ENCODE measurements at regions not wholly inside any gene's neighbourhood (a gene's known extent, or its start where the extent isn't known, plus 50 kb on each side); places are given as distances from the start of the nearest gene placed in this dataset.

DNA sequence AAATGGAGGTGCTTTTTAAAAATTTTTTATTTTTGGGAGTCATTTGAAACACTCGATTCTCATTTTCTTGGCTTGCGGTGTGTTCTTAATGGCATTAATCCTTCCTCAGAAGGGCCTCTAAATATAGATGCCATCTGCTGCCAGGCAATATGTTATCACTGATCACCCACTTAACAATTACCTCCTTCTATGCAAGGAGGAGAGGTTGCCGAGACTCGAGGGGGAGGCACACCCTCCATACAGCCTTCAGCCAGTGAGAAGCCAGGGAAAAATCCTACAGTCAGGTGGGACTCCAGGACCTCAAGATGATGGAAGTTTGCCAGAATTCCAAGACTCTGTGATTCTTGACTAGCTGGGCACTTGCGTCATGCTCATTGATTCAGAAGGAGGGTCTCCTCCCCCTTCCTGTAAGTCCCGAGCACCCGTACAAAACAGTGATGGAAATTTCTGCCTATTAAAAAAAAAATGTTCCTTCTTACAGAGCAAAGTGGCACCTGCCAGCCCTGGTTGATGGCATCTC, 574.5 kb downstream of the TYW1 start:
- DNase-seq, result no peak

DNA sequence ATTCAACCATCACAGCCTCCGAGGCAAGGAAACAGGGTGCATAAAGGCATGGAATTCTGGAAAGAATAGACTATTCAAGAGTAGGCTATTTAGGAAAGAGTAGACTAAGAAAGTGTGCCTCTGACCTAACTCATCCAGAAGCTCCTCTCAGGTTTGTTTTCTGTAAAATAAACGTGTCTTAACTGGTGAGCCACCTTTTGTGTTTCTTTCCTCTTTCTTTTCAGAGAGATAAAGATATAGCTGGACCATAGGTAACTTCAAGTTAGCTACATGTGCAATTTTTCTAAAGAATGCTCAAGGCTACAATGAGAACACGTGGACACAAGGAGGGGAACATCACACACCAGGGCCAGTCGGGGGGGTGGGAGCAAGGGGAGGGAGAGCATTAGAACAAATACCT, 577.0 kb downstream of the TYW1 start:
- DNase-seq, result no peak

DNA sequence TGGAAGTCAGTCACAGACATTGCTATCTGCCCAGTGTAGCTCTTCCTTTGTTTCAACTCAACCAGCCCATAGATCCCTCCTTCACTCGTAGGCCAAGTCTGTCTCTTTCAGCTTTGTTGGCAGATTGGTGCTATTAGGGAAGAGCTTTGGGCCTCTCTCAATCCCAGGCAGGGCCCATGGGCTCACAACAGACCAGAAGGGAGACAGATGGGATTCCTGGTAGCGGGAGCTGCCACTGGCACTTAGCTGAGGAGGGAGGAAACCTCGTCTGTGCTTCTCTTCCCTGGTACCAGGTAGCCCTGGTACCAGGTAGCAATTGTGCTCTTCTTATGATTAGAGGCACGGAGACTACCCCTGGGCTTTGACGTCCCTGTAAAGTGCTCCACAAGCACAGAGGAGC, 592.0 kb downstream of the TYW1 start:
- DNase-seq, result no peak

DNA sequence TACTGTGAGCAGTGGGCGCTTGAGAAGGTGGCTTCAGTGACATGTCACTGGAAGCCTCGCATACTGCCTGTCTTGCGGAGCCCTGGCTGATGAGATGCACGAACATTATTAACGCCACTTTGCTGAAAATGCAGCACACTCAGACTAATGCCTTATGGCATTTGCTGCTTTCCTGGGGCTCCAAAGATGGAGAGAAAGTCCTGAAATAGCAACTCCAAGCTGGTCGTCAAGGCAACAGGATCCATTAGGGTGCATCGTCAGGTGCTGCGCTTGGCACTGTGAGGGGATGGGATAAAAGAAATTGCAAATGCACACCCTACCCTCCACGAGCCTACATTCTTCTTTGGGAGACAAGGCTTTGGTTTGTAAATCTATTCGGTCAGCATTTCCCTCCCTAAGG, 592.5 kb downstream of the TYW1 start:
- DNase-seq, result no peak

DNA sequence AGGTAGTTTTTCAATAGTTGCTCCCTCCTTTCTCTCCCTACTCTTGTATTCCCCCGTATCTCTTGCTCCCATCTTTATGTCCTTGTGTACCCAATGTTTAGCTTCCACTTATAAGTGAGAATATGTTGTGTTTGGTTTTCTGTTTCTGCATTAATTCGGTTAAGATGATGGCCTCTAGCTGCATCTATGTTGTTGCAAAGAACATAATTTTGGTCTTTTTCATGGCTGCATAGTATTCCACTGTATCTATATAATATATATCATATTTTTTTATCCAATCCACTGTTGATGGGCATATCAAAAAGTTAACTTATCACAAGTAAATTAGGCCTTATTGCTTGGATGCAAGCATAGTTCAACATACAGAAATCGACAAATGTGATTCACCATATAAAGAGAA, 594.0 kb downstream of the TYW1 start:
- DNase-seq, result no peak

DNA sequence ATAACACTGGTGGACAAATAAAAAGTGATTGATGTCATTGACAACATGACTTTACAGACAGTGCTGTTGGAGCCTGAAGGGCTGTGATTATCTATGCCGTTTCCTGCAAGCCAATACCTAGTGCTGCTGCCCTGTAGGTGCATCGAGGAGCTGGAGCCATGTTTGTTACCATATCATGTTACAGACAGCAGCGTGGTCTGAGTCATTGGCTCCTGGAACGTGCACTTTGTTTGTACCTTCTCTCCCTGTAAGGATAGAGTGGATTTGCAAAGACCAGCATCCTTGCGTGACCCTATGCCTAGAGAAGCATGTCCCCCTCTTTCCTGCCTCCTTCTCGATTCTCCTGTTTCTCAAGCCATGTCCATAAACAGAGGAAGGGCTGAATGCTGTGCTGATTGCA, 597.2 kb downstream of the TYW1 start:
- peak; percentile 92 for DNase-seq

DNA sequence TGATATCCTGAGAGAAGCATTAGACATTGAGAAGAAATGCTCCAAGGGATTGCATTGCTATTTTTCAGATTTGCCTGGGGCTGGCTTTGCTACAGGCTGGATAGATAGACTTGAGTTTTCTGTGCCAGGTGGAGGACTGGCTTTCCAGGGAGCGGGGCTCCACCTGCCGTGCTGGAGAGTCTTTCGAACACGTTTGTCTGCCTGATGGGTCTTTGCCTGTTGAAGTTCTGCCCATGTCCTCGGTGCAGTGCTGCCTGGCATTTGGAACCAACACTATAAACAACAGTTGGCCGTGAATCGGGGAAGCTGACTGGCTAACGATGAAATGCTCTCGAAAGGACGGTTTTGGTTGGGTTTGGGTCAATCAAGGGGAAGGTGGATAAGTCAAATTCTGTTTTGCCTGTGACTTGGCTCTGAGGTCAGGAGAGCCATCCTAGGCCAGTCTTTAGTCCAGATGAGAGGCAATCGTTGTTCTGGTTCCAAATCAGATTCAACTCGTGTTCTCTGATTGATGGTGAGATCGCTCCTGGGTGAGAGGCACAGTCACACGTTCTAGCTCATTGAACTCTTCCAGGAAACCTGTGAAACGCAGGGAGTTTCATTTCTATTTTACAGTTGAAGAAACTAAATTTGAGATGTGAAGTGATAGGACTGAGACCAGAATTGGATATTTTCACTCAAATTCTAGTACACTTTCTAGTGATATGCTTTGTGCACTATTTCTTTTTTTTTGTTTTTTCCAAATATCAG, 599.0 kb downstream of the TYW1 start:
- DNase-seq, result no peak

DNA sequence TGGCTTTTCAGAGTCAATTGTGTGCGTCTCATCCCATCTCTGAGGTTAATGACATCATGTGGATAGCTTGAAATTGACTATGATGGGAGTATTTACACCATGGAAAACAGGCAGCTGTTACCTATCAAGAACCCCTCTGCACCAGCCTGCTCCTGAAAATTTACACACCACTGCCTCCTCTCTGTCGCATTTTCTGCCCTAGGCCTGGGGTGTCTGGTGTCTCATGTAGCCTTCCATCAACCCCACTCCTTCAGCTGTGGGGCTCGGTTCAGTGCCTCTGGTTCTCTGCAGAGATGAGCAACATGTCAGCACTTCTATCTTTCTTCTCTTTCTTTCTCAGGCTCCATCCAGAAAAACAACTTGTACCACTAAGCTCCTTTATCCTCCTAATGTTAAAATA, 600.5 kb downstream of the TYW1 start:
- DNase-seq, result no peak

DNA sequence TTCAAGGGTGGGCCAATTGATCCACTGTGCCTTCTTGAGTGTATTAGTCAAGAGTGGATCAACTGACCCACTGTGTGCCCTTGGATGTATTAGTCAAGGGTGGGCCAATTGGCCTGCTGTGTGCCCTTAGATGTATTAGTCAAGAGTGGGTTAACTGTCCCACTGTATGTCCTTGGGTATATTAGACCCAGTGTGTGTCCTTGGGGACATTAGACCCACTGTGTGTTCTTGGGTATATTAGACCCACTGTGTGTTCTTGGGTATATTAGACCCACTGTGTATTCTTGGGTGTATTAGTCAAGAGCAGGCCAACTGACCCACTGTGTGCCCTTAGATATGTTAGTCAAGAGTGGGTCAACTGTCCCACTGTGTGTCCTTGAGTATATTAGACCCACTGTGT, 601.8 kb downstream of the TYW1 start:
- DNase-seq, result no peak

DNA sequence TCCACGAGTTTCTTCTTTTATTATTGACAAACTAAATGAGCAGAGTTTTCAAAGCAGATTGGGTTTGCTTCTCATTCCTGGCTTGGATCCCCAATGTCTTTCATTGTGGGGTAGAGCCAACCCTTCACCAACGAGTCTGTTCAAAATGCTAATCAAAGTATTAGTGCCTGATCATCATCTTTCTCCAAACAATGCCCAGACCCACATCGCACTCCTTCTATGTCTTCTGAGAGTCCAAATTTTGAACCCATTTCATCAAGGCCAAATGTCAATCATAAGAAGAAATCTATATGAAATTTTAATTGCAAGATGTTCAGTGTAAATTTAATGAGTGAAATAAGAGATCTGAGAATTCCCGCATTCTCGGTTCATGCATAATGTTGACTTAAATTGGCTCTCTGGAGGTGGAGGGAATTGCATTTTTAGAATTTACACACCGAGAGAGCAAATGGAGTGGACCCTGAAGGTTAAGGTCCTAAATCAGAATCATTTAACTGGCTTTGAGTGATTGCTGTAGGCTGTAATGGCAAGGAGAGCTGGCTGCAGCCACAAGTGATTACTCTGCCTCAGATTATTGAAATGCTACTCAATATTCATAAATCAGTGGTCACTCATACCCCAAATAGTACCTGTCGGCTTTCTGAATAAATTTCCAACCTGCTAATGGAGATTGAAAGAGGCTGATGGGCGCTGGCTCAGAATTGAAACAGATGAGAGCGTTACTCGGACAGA, 602.9 kb downstream of the TYW1 start:
- DNase-seq, result no peak

DNA sequence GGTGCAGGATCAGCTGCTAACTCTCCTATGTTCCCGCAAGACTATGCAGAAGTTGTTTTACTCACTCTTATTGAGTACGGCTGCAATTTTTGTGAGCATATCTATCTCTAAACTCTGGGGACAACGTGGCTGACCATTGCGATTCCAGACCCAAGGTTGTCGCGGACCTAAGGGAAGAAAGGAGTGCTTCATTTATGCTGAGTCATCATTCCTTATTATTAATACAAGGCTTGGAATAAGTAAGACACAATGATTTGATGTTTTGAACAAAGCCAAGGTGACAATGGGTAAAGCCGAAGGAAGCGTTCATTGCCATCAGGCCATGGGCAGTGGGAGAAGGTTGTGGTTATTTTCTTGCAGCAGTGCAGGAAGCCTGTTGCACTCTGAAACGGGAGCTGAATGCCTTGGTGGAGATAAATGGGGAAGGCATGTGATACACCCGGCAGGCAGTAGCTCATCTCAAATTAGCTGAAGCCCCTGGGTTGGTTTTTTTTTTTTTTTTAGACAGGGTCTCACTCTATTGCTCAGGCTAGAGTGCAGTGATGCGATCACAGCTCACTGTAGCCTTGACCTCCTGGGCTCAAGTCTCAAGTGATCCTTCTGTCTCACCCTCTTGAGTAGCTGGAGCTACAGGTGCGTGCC, 605.7 kb downstream of the TYW1 start:
- DNase-seq, result no peak

DNA sequence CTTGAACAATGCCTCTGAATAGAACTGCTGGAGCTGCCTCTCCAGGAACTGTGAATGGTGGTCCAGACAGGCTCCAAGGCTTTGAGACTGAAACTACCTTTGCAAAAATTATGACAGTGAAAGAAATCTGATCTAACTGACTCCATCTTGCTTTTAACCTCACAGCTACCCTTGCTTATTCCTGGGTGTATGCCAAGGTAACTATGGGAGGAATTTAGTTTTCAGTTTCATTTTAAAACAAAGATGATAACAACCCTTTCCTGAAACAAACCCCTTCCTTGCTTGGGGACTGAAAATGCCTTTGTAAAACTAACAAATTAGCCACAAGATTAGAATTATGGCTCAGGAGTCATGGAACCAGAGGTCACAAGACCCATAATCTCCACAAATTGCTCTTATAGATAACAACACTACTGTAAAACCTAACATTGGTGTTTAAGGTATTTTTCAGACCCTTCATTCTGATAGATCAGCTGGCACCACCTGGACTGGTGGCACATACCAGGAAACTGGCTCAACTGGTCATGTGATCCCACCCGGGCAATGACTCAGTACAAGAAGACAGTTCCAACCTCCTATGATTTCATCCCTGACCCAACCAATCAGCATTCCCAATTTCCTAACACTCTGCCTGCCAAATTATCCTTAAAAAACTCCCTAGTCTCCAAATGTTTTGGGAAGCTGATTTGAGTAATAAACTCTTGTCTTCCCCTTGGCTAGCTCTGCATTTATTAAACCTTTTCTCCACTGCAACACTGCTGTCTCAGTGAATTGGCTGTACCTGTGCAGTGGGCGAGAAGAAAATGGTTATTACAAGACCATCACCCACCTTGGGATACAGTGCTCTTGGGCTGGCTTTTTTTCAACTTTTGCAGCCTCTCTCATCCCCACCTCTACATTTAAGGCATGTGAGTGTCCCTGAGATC, 608.1 kb downstream of the TYW1 start:
- DNase-seq, result no peak

DNA sequence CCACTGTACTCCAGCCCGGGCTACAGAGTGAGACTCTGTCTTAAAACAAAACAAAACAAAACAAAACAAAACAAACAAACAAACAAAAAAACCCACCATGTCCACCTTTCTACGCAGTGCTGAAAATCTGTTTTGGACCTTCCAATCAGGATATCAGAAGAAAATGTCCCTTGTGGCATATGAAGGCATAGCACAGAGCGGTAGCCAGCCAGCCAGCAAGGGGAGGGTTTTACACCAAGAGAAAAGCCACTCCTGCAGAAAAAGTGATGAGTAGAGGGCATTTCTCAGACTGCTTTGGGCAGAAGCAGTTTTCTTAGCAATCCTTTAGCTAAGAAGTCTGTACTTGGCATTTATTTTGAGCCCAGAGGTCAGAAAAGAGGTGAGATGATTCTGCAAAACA, 612.2 kb downstream of the TYW1 start:
- no peak for DNase-seq

DNA sequence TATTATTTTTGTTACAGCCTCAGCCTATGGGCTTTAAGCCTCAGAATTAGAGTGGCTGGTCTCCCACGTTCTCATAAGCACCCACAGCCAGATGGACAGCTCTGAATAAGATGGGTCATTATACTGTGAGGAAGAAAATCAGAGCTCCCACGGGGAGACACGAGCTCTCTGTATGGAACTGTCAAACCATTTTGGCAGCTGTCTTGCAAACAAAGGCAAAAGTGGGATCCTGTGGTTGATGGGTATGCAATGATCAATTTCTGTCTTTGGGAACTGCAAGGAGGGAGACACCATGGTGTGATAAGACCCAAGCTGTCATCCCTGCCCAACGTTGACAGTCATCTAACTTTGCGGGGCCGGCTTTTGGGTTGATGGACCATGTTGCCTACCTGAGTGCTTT, 614.3 kb downstream of the TYW1 start:
- no peak for DNase-seq

DNA sequence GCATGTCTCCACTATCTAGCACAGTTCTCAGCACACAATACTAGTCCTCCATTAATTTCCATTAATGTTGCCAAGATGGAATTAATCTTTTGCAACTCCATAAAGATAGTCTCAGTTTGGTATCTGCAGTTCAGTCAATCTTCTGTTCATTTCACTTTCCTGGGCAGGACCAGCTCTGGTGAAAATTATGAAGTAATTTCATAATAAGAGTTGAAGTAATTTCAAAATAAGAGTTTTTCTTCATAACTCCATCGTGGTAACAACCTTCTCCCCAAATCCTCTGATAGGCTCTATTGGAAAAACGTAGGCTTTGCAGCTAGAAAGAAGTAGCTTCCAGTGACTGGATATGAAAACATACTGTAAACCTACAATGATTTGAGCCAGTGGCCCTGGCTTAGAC, 618.2 kb downstream of the TYW1 start:
- no peak for DNase-seq

DNA sequence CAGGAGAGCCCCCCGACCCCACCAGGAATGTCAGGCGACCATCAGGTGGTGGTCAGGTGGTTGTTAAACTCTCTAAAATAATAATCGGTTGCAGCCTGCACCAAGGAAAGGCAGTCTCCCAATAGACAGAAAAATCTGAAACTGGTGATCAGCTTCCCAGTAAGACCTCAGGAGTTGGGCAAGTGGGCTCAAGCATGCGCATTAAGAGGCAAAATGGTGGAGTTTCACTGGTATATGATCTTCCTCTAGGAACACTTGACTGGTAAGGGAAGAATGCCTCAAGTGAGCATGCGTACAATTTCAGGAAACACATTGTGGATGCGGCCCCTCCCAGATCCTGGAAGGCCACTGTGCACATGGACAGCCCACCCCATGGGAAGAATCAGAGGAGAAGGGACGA, 619.9 kb downstream of the TYW1 start:
- DNase-seq, result no peak

DNA sequence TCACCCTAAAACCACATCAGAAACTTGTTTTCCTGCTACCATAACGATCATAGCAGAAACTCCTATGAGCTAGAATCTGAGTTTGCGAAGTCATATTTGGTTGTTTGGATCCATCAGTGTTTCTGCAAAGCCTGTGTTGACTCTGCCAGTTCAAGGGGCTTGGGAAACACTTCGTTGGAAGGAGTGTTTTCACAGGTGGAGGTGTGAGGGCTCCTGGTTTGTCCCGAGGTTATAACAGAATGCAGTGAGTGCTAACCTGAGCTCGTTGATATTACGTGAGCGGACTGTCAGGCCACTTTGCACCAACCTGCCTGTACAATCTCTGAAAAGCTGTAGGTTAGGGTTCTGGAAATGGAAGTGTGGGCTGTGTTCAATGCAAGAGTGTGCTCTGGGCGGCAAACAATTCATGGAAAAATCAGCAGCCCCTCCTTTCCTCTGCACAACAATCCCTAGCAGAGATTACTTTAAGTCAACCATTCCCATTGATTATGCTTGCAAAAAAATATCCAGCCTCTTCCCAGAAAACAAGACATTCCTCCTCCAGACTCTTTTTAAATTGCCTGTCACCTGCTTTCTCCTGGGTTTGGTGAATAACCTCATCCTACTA, 622.0 kb downstream of the TYW1 start:
- DNase-seq, result no peak

DNA sequence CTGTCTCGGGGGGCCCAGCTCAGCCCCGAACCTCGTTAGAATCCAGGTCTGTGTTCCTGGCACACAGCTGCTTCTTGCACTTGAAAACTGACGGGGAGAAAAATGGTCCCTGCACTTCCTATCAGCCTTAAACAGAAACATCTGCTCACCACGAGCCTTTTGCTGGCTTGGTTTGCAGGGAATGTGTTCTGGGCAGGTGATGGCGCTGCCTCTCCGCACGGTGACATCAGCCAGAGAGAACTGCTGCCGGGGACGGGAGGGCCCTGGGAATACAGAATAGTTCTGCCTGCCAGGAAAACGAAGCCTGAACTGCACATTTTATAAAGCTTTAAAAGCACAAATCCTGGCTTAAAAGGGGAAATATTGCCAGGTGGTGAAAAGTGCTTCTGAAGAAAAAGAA, 622.5 kb downstream of the TYW1 start:
- no peak for DNase-seq

DNA sequence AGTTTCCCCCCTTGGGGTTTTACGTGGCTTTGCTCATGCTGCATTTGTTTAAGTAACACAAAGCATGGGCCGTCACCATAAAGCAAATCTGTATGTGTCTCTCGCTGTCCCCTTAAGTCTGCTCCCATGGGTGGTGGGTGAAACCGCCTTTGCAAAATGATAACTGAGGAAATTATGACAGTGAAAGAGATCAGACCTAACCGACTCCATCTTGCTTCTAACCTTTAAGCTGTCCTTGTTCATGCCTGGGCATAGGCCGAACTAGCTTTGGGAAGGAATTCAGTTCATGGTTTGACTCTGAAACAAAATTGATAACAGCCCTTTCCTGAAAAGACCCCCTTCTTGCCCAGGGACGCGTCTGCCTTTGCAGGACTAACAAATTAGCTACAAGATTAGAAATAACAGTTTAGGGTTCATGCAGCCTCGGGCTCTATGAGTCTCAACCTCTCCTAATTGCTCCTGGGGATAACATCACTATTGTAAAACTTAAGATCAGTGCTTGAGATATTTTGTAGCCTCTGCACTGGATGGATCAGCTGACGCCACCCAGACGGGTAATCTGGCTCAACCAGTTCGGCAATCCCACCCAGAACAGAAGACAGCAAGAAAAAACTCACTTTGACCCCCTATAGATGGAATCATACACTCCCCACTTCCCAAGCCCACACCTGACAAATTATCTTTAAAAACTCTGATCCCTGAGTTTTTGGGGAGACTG, 623.7 kb downstream of the TYW1 start:
- no peak for DNase-seq

DNA sequence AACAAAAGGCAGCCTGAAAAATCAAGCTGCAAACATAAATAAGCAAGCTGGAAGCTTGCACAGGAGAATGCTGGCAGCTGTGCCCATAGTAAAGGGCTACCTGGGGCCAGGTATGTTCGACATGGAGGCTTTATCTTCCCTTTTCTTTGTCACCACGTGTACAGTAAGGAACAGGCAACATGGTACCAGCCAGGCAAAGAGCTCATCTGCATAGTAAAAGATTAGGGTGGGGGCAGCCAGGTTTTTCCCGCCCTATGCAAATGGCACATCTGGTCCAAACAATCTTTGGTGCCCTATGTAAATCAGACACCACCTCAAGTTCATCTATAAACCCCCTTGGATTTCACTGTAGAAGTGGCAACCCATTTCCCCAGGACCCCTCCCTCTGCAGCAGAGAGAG, 625.1 kb downstream of the TYW1 start:
- DNase-seq, result no peak

DNA sequence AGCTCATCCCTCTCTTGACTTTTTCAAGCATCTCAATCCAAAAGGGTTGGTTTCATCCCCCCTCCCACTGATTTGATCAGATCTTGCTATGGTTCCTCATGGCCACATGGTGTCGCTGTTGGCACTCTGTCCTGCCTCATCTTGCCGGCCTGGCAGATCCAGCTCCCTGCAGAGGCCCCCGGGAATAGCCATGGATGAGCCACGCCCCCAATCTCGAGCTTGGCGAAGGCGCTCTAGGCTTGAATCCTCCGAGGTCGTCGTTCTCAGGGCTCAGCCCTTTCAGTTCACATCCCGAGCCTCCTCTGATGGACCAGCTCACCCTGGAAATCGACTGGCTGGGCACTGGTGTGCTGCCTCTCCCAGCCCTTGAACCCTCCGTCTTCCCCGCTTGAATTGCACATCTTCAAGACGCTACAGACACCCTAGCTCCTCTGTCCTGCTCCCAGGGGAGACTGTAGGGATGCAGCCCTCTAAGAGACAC, 628.7 kb downstream of the TYW1 start:
- peak; percentile 59 for DNase-seq

DNA sequence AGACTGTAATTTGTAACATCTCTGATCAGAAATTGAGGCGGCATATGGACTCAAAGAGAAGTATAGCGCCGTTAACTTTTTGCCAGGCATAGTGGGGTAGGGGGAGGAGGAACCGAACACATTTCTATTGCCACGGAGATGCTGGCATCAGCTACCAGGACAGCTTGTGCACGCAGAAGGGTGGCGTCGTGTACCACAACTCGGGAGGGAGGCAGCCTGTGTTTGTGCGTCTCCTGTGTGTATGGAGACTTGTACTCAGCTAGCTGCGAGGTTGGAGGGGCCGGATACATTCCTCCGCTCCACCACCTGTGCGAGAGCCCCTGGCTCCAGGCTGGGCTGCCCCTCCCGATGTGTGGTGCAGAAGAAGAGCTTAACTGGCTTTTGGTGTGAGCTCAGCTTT, 634.8 kb downstream of the TYW1 start:
- no peak for DNase-seq

All from NCI-H187 treated with DMSO at 0.1 percent for 48 hours (cell line).